Heart right ventricle (tissue), 16 donors: ENCODE measurements at regions not wholly inside any gene's neighbourhood (a gene's known extent, or its start where the extent isn't known, plus 50 kb on each side); places are given as distances from the start of the nearest gene placed in this dataset.

Source experiments
- ATAC-seq, 8 donors: fragments of 200-7000 bp; cut with Tn5 transposase; one replicate each; pipeline ENCODE4 v1.9.1; 2020; ENCODE audit warnings: mild to moderate bottlenecking in 8 of 8, moderate library complexity in 8 of 8, moderate number of reproducible peaks in 1 of 8
- DNase-seq, 2 donors: peaks; one replicate each; pipeline ENCODE4 v3.0.0-alpha.2; 2020
- H3K27ac ChIP-seq, 10 donors: fragments of 200-600 bp; sonication (generic) in 2 of 10; one replicate each; pipeline versions ENCODE4 v1.5.0 to v1.8.0; 2020 to 2022; ENCODE audit warnings: mild to moderate bottlenecking in 3 of 10
- H3K27me3 ChIP-seq, 7 donors: fragments of 200-600 bp; one replicate each; pipeline ENCODE4 v1.8.0; 2021 to 2022; ENCODE audit warnings: mild to moderate bottlenecking in 2 of 7
- H3K36me3 ChIP-seq, 9 donors: fragments of 200-600 bp; sonication (generic) in 1 of 9; one replicate each; pipeline versions ENCODE4 v1.5.0 to v1.8.0; 2020 to 2022; ENCODE audit warnings: mild to moderate bottlenecking in 2 of 9
- H3K4me1 ChIP-seq, 9 donors: fragments of 200-600 bp; sonication (generic) in 1 of 9; one replicate each; pipeline versions ENCODE4 v1.5.0 to v1.8.0; 2020 to 2022; ENCODE audit warnings: mild to moderate bottlenecking in 4 of 9
- H3K4me3 ChIP-seq, 10 donors: fragments of 200-600 bp; sonication (generic) in 2 of 10; one replicate each; pipeline versions ENCODE4 v1.5.0 to v1.8.0; 2020 to 2022; ENCODE audit warnings: mild to moderate bottlenecking in 7 of 10, moderate library complexity in 2 of 10
- H3K9me3 ChIP-seq, 11 donors: fragments of 200-600 bp in 10 of 11; sonication (generic) in 2 of 11; one replicate each; pipeline versions ENCODE4 v1.5.0 to v1.8.0; 2013 to 2022; ENCODE audit warnings: mild to moderate bottlenecking in 2 of 11, control low read depth in 1 of 11, moderate library complexity in 1 of 11
- CTCF ChIP-seq, 9 donors: fragments of 200-600 bp; sonication (generic) in 2 of 9; IDR thresholded peaks; one replicate each; pipeline versions ENCODE4 v1.5.0 to v1.8.0; 2021 to 2022; ENCODE audit warnings: antibody characterized with exemption in 9 of 9, mild to moderate bottlenecking in 5 of 9, moderate library complexity in 1 of 9
- WGBS, 2 donors: extraction: QIAGEN DNeasy Blood & Tissue Kit; methylation state at CpG; one replicate each; pipeline ENCODE4 v1.1.7; 2013; ENCODE audit warnings: inconsistent platforms in 1 of 2; 5-methylcytosine and 5-hydroxymethylcytosine counted together
- intact Hi-C, 10 donors: fragments of 100-400 bp; cut with DNase I; formaldehyde crosslinking; loops; one replicate each; pipeline versions ENCODE4 v1.11.1 to v1.14.2; 2022
- donor health status: Arrhythmogenic right ventricular cardiomyopathy.
- donor health status: ischemic (EF 13 %, LVEDD 7.1; RV severe dilation, severe dysfunction).
- donor health status: healthy with polysubstance abuse.
- donor health status: DM: no; HTN: yes; CAD: no.
- donor health status: DM: no; HTN: no; CAD: no.
- donor health status: ischemic (EF 25% LVEDD 6.9; RV normal size, moderate dysfunction).
- donor health status: ischemic (EF 25% LVEDD 5.7; RV mildly dilated, moderate dysfunction).
- donor health status: healthy.
- donor health status: DM: yes; HTN: yes; CAD: no.
- donor health status: Ischemic cardiomyopathy.
- donor health status: ischemic (EF 35%, LVEDD 5.7; RV mildly dilated, moderate dysfunction).
- donor health status: nonischemic (EF 11% LVEDD 7.7; RV severe dilation, severe dysfunction).
- donor health status: DM: yes; HTN: yes; CAD: no.
- donor health status: PGD.
- donor health status: ischemic (EF 29% LVEDD 5.4; RV normal size, mild dysfunction).
- donor health status: nonischemic (EF 23%, LVEDD 6.1; RV moderate dilation, normal function).

GRCh38 chr11:128345316-128345715 is 242.0 kb downstream of the ETS1 start:
- WGBS, 2 donors, result 91 to 95% methylated on average over 3 of the region's 3 CpGs
- TF ChIP-seq CTCF (IDR thresholded peaks at IDR 0.05), result no peak
- Histone ChIP-seq H3K27ac (no peak overlapping the region), H3K4me1 (peaks cover 0 to 34% (median 30%) of the 10 kb centered on the region in 9 donors), H3K27me3 (no peaks in the 10 kb centered on the region), H3K9me3 (no peaks in the 10 kb centered on the region), H3K36me3 (no peaks in the 10 kb centered on the region), H3K4me3 (no peak overlapping the region)
- ATAC-seq, result no peak
- DNase-seq, result no peak
- intact Hi-C loops, result loop anchor here in 1 of 10 donors (5.0 kb wide), 1 partner anchor 62 kb away; no protein-coding TSS in a partner anchor

- DNase-seq (no peak), ATAC-seq (no peak)
- H3K4me3 ChIP-seq, result no peak overlapping the region
- no peaks in the 10 kb centered on the region for H3K27me3 ChIP-seq
- peak overlapping the region in 7 of 10 donors; percentile 73 to 83 (median 80) for H3K27ac ChIP-seq
- no peaks in the 10 kb centered on the region for H3K36me3 ChIP-seq
- no peak for TF ChIP-seq CTCF (IDR thresholded peaks at IDR 0.05)
- H3K9me3 ChIP-seq, result no peaks in the 10 kb centered on the region
- intact Hi-C loops, result loop anchor here in 3 of 10 donors (5.0 kb wide), 3 partner anchors 52 to 123 kb away; no protein-coding TSS in a partner anchor
- H3K4me1 ChIP-seq, result peaks cover 0 to 43% (median 34%) of the 10 kb centered on the region in 9 donors
- 92 to 94% methylated on average over 4 of the region's 4 CpGs for WGBS, 2 donors
These were observed 243.5 kb downstream of the ETS1 start for GRCh38 chr11:128343870-128344269.

GRCh38 chr11:128343135-128343514 is 244.2 kb downstream of the ETS1 start:
- H3K27ac ChIP-seq, result peak overlapping the region; percentile 36 to 83 (median 75)
- intact Hi-C loops, result loop anchor here in 3 of 10 donors (5.0 kb wide), 3 partner anchors 51 to 124 kb away; no protein-coding TSS in a partner anchor
- no peaks in the 10 kb centered on the region for H3K36me3 ChIP-seq
- no peak overlapping the region for H3K4me3 ChIP-seq
- ATAC-seq (peak in 2 of 8 donors; percentile 2 to 8), DNase-seq (no peak)
- 51 to 62% methylated on average over 2 of the region's 2 CpGs for WGBS, 2 donors
- no peaks in the 10 kb centered on the region for H3K9me3 ChIP-seq
- H3K27me3 ChIP-seq, result no peaks in the 10 kb centered on the region
- H3K4me1 ChIP-seq, result peaks cover 0 to 43% (median 34%) of the 10 kb centered on the region in 9 donors
- no peak for TF ChIP-seq CTCF (IDR thresholded peaks at IDR 0.05)

- no peak for TF ChIP-seq CTCF (IDR thresholded peaks at IDR 0.05)
- H3K9me3 ChIP-seq, result no peaks in the 10 kb centered on the region
- H3K27me3 ChIP-seq, result no peaks in the 10 kb centered on the region
- peak overlapping the region in 9 of 10 donors; percentile 61 to 83 (median 76) for H3K27ac ChIP-seq
- 53 to 68% methylated on average over 7 of the region's 7 CpGs for WGBS, 2 donors
- H3K36me3 ChIP-seq, result no peaks in the 10 kb centered on the region
- ATAC-seq, result peak; percentile 86 to 96 (median 92)
- H3K4me3 ChIP-seq, result no peak overlapping the region
- H3K4me1 ChIP-seq, result peaks cover 0 to 43% (median 34%) of the 10 kb centered on the region in 9 donors
- intact Hi-C loops, result loop anchor here in 3 of 10 donors (5.0 kb wide), 3 partner anchors 50 to 125 kb away; no protein-coding TSS in a partner anchor
- DNase-seq, result peak; percentile 30 to 75
These were observed 244.7 kb downstream of the ETS1 start for GRCh38 chr11:128342511-128343134.
